Loucy (cell line): ENCODE measurements at regions not wholly inside any gene's neighbourhood (a gene's known extent, or its start where the extent isn't known, plus 50 kb on each side); places are given as distances from the start of the nearest gene placed in this dataset.

Source experiments
- H2AFZ ChIP-seq: fragments of 200-600 bp; sonication (generic); 2 replicates; pipeline ENCODE4 v1.6.0; 2016; ENCODE audit warnings: antibody characterized with exemption, mild to moderate bottlenecking, low read length, moderate library complexity
- H3F3A ChIP-seq: fragments of 200-600 bp; 2 replicates; pipeline ENCODE4 v1.6.0; 2016; ENCODE audit warnings: antibody characterized with exemption, low read depth, mild to moderate bottlenecking
- H3K27me3 ChIP-seq: fragments of 200-600 bp; sonication (generic); 2 replicates; pipeline ENCODE4 v1.6.1; 2014; ENCODE audit warnings: low read length, mild to moderate bottlenecking; ENCODE audit not compliant: insufficient read depth, poor library complexity, severe bottlenecking
- H3K36me3 ChIP-seq: fragments of 200-600 bp; sonication (generic); 2 replicates; pipeline ENCODE4 v1.6.1; 2016; ENCODE audit warnings: low read length; ENCODE audit not compliant: insufficient read depth
- H3K4me1 ChIP-seq: fragments of 200-600 bp; sonication (generic); 2 replicates; pipeline ENCODE4 v1.5.1; 2014; ENCODE audit warnings: low read length, mild to moderate bottlenecking; ENCODE audit not compliant: insufficient read depth, poor library complexity, severe bottlenecking
- H3K4me2 ChIP-seq: fragments of 200-600 bp; sonication (generic); 2 replicates; pipeline ENCODE4 v1.6.0; 2014; ENCODE audit warnings: antibody characterized with exemption, low read length, low read depth, mild to moderate bottlenecking; ENCODE audit not compliant: poor library complexity, severe bottlenecking
- H3K4me3 ChIP-seq: fragments of 200-600 bp; sonication (generic); 2 replicates; pipeline ENCODE4 v1.5.1; 2014; ENCODE audit warnings: low read length, mild to moderate bottlenecking, mixed read lengths; ENCODE audit not compliant: poor library complexity, severe bottlenecking
- H3K79me2 ChIP-seq: fragments of 200-600 bp; sonication (generic); 2 replicates; pipeline ENCODE4 v1.6.1; 2014; ENCODE audit warnings: low read length; ENCODE audit not compliant: insufficient read depth
- H3K9ac ChIP-seq: fragments of 200-600 bp; sonication (generic); 2 replicates; pipeline ENCODE4 v1.6.0; 2014; ENCODE audit warnings: mild to moderate bottlenecking, low read depth, low read length, moderate library complexity; ENCODE audit not compliant: poor library complexity, severe bottlenecking
- H3K9me2 ChIP-seq: fragments of 200-600 bp; sonication (generic); replicated peaks from 2 replicates; pipeline ENCODE4 v1.6.1; 2016; ENCODE audit warnings: low read depth, low read length, mixed read lengths
- H3K9me3 ChIP-seq: fragments of 200-600 bp; sonication (generic); 2 replicates; pipeline ENCODE4 v1.6.1; 2014; ENCODE audit warnings: mild to moderate bottlenecking, antibody characterized with exemption, low read length, low read depth; ENCODE audit not compliant: insufficient read depth
- H4K20me1 ChIP-seq: fragments of 200-600 bp; sonication (generic); 2 replicates; pipeline ENCODE4 v1.6.0; 2014; ENCODE audit warnings: antibody characterized with exemption, low read length, mild to moderate bottlenecking; ENCODE audit not compliant: insufficient read depth, poor library complexity, severe bottlenecking
- EZH2phosphoT487 ChIP-seq: fragments of 200-600 bp; IDR thresholded peaks from 2 replicates; pipeline ENCODE4 v1.6.1; 2018; ENCODE audit warnings: antibody characterized with exemption, mild to moderate bottlenecking, moderate library complexity, borderline replicate concordance
- TF ChIP-seq, protein P1 (sequence below): fragments of 200-600 bp; sonication (generic); conservative IDR thresholded peaks from 2 replicates; pipeline ENCODE4 v1.5.1; 2014; ENCODE audit warnings: mild to moderate bottlenecking, antibody characterized with exemption, low read length

- H3K9me2 ChIP-seq: no peaks in the 10 kb centered on the region
- H3K27me3 ChIP-seq: no peaks in the 10 kb centered on the region
- H3F3A ChIP-seq: no peaks in the 10 kb centered on the region
- no peaks in the 10 kb centered on the region for H3K9me3 ChIP-seq
- H3K4me1 ChIP-seq: no peaks in the 10 kb centered on the region
- no peak overlapping the region for H3K4me3 ChIP-seq
- no peak overlapping the region for H3K4me2 ChIP-seq
- H3K36me3 ChIP-seq: no peaks in the 10 kb centered on the region
- H2AFZ ChIP-seq: no peak overlapping the region
- TF ChIP-seq EZH2phosphoT487: no peak
- TF ChIP-seq, protein P1, sequence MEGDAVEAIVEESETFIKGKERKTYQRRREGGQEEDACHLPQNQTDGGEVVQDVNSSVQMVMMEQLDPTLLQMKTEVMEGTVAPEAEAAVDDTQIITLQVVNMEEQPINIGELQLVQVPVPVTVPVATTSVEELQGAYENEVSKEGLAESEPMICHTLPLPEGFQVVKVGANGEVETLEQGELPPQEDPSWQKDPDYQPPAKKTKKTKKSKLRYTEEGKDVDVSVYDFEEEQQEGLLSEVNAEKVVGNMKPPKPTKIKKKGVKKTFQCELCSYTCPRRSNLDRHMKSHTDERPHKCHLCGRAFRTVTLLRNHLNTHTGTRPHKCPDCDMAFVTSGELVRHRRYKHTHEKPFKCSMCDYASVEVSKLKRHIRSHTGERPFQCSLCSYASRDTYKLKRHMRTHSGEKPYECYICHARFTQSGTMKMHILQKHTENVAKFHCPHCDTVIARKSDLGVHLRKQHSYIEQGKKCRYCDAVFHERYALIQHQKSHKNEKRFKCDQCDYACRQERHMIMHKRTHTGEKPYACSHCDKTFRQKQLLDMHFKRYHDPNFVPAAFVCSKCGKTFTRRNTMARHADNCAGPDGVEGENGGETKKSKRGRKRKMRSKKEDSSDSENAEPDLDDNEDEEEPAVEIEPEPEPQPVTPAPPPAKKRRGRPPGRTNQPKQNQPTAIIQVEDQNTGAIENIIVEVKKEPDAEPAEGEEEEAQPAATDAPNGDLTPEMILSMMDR: no peak
- no peaks in the 10 kb centered on the region for H3K79me2 ChIP-seq
- H3K9ac ChIP-seq: no peak overlapping the region
- no peaks in the 10 kb centered on the region for H4K20me1 ChIP-seq
Measured at GRCh38 chr12:125586441-125586840, 521.2 kb downstream of the AACS start.

- no peaks in the 10 kb centered on the region for H3K79me2 ChIP-seq
- no peaks in the 10 kb centered on the region for H3K4me1 ChIP-seq
- no peaks in the 10 kb centered on the region for H4K20me1 ChIP-seq
- no peak overlapping the region for H2AFZ ChIP-seq
- H3K9me2 ChIP-seq: no peaks in the 10 kb centered on the region
- no peak overlapping the region for H3K4me3 ChIP-seq
- H3F3A ChIP-seq: no peaks in the 10 kb centered on the region
- TF ChIP-seq, protein P1: no peak
- no peak for TF ChIP-seq EZH2phosphoT487
- no peaks in the 10 kb centered on the region for H3K9me3 ChIP-seq
- no peak overlapping the region for H3K9ac ChIP-seq
- no peaks in the 10 kb centered on the region for H3K36me3 ChIP-seq
- H3K27me3 ChIP-seq: no peaks in the 10 kb centered on the region
- no peak overlapping the region for H3K4me2 ChIP-seq
Measured at GRCh38 chr12:125593269-125593668, 528.0 kb downstream of the AACS start.

DNA sequence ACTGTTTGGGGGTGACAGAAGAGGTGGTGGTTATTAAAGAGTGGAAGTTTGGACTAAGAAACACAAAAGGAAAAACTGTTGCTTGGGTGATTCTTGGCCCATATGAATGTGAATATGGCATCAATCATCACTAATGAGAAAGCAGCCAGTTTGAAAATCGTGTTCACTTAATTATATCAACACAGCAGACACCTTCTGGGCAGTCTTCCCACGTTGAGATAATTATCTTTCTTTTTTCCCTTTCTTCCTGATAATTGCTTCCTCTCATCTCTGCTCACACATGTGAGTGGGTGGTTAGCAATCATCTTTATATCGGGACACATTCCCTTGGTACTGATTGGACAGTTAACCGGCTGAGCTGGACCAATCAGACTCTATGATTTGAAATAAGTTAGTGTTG lies 539.7 kb downstream of the AACS start:
- Histone ChIP-seq H3K4me1 (no peaks in the 10 kb centered on the region), H3K27me3 (no peaks in the 10 kb centered on the region), H2AFZ (no peak overlapping the region), H3K4me2 (no peak overlapping the region), H3K79me2 (no peaks in the 10 kb centered on the region), H4K20me1 (no peaks in the 10 kb centered on the region), H3K9ac (no peak overlapping the region), H3K36me3 (no peaks in the 10 kb centered on the region), H3K4me3 (no peak overlapping the region), H3F3A (no peaks in the 10 kb centered on the region), H3K9me2 (no peaks in the 10 kb centered on the region), H3K9me3 (no peaks in the 10 kb centered on the region)
- no peak for TF ChIP-seq EZH2phosphoT487
- TF ChIP-seq, protein P1: no peak
